HK-2 (cell line): ENCODE measurements at regions not wholly inside any gene's neighbourhood (a gene's known extent, or its start where the extent isn't known, plus 50 kb on each side); places are given as distances from the start of the nearest gene placed in this dataset.

Experiments used
- DNase-seq: peaks from one replicate; pipeline ENCODE4 v3.0.0-alpha.2; 2018; ENCODE audit not compliant: unreplicated experiment

- DNase-seq: no peak
These were observed 141.6 kb upstream of the SOX1 start for GRCh38 chr13:111925146-111925875.

DNA sequence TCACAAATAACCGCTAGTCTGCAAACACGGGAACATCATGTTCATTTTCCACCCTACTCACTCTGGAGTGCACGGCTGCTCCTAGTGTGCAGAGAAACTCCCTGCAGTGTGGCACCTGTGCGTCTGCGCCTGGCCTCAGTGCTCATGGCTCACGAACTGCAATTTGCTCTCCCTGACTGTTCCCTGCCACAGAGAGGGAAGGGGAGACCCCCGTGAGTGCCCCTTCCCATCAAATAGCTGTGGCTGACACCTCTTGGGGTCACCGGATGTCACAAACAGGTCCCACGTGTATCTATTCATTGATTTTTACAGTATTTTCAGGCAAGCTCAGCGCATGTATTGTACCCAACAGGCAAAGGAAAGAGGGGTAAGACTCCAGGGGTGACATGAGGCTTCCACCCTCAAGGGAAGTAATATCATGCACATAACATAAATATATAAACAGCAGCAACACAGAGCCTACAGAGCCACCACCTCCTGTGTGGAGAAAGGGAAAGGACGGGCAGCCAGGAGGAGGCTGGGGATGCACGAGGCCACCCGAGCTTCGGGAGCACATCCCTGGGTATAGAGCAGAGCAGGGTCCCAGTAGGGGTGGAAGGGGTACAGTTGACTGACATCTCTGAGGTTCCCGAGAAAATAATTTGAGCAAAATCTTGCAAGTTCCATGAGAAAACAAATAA lies 140.3 kb upstream of the SOX1 start:
- no peak for DNase-seq

- no peak for DNase-seq
These were observed 139.8 kb upstream of the SOX1 start for GRCh38 chr13:111927181-111927540.

GRCh38 chr13:111929036-111929616 lies 137.8 kb upstream of the SOX1 start:
- DNase-seq: no peak

- no peak for DNase-seq
These were observed 130.6 kb upstream of the SOX1 start for GRCh38 chr13:111936267-111936925.

DNA sequence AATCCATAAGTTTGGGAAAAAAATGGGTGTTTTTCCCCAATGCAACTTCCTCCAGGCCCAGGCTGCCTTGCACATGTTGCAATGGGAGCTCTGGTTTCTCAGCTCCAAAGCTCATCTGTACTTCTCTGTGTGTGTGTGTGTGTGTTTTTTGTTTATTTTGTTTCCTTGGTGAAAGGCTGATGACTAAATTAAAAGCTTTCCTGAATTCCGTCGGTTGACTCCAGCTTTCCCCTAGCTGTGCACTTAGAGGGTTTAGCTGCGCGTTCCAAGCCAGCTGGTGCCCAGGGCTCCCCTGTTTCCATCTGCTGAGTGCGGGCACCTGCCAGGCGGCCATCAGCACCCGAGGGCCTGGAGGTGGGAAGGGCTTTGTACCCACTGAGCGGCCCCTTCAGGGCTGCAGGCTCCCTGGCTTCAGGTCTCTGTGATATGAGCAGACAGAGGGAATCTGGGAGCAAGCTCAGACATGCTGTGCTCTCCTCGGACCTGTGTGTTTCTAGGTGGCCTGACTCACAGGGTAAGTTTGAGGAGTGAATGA lies 129.1 kb upstream of the SOX1 start:
- DNase-seq: no peak

DNA sequence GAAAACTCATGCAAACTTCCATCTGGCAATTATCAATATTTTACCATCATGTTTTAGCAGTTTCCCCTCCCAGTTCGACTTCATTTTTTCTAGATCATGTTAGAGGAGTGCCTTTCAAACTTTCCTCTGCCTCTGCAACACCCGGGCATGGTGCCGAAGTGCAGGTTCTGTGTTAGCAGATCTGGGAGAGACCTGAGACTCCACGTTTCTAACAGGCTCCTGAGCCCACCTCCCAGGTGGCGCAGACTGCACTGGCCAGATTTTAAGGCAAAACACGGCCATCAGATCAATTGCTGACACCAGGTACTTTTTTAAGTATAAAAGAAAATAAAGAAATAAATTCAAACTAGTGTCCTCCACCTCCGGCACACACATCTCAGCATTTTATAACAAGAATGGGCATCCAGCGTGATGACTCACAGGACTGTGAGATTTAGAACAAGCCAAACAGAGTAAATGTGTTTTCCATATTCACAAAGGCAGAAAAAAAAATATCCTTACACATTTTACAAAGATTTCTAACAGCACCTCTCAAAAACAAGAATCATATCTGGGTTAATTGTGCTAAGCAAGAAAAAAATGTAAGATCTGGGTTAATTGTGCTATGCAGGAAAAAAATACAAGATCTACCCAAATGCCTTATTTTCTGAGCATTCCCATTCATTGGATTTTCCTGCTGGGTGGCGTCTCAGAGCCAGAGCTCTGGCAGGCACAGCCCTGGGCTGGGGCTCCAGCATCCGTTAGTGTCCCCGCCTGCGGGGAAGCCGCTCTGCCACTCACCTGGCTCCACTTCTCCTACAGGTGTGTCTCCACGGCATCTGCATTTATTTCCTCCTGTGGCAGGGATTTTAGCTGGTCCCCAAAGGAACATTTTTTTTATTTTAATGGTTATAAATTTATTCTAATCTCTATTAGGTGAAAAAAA lies 127.9 kb upstream of the SOX1 start:
- no peak for DNase-seq

- DNase-seq: no peak
These were observed 127.2 kb upstream of the SOX1 start for GRCh38 chr13:111939666-111940278.

- no peak for DNase-seq
These were observed 126.1 kb upstream of the SOX1 start for GRCh38 chr13:111940892-111941291.

GRCh38 chr13:111941845-111942447 lies 125.0 kb upstream of the SOX1 start:
- DNase-seq: no peak

GRCh38 chr13:111943229-111943795 lies 123.6 kb upstream of the SOX1 start:
- DNase-seq: no peak

DNA sequence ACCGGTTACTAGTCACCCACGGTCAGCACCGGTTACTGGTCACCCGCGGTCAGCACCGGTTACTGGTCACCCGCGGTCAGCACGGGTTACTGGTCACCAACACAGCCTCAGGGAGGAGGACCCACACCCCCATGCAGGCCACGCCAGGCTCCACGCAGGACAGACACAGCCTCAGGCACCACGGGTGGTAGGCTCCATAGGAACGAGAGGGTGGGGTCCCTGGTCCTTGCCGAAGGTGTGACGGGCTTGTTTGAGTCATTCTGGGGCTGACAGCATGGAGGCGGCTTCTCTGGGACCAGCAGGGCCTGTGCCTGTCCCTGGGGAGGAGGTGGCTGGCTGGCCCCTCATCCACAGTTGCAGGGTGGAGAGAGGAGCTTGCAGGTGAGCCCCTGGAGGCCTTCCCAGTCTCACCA lies 122.8 kb upstream of the SOX1 start:
- no peak for DNase-seq

DNA sequence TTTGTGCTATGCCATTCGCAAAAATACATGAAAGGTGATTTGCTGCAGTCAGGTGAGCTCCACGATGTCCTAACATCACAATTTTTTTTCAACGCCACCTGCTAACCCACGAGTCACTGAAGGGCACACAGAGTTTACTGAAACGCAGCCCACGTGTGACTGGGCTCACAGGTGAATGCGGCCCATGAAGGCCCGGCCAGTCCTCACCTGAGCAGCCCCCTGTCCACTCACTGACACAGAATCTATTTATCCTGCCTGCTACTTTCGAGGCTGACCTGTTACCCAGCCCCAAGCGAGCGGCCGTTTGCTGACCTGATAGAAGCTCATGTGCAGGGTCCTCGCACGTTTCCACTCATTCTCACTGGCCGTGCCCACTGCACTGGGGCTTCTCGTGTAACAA lies 121.9 kb upstream of the SOX1 start:
- DNase-seq: no peak

- DNase-seq: no peak
These were observed 120.7 kb upstream of the SOX1 start for GRCh38 chr13:111946214-111946613.

- DNase-seq: no peak
These were observed 119.7 kb upstream of the SOX1 start for GRCh38 chr13:111947026-111947810.

DNA sequence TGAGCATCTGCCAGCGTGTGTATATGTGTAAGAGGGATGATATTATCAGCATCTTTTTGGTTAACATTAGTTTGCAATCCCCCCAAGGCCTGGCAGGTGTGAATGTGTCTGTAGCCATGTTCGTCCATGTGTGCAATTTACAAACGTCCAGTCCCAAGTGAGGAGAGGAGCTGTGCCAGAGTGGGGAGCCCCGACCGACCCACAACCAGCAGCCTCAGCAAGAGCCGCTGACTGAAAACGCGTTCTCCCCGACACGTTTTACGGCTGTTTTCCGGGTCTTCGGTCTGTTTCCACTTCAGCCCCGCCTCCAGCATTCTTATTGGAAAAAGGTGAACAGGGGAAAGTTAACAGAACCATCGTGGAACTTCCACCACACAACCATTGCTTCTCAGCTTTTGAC lies 119.1 kb upstream of the SOX1 start:
- no peak for DNase-seq

DNA sequence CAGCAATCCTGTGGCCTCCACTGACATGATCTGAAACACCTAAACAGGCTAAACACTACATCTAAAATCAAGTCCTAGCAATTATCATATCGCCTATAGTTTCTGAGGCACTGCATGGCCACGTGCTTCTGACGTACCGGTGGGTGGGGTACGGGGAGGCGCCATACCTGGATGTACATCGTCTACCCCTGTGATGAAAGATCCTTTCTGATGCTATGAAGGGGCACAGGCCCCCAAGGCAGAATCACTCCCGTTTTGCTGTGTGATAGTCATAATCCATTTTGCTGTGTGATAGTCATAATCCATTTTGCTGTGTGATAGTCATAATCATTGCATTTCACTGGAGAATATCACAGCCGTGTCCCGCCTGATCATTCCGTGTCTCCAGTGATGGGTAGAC lies 118.7 kb upstream of the SOX1 start:
- no peak for DNase-seq

DNA sequence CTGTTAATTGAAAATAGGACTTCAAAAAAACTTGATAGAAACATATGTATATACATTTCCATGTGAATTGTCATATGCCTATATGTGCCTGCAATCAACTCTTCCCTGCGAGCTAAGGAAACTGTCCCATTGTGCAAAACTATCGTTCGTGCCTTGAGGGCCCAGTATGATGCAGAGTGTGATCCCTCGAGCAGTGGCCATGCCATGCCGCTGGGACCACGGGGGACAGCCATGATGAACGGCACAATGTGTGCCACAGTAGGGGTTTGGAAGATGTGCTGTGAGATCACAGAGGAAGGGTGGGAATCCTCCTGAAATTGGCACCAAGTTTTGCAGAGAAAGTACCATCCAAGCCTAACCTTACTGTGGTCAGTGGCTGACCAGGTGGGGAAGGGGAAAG lies 118.1 kb upstream of the SOX1 start:
- no peak for DNase-seq

- DNase-seq: no peak
These were observed 117.6 kb upstream of the SOX1 start for GRCh38 chr13:111949311-111949710.
